B cell (primary cell): ENCODE measurements at regions not wholly inside any gene's neighbourhood (a gene's known extent, or its start where the extent isn't known, plus 50 kb on each side); places are given as distances from the start of the nearest gene placed in this dataset.

Source experiments
- ATAC-seq: fragments of 200-7000 bp; cut with Tn5 transposase; one replicate; pipeline ENCODE4 v1.10.0; 2021; ENCODE audit warnings: low read depth, mild to moderate bottlenecking, moderate number of reproducible peaks, moderate library complexity
- CTCF ChIA-PET: fragments of 350-600 bp; sonication (Branson Sonifier 250); formaldehyde crosslinking; loops from one replicate; lab custom pipeline; 2021; ENCODE audit warnings: antibody characterized with exemption, inconsistent platforms; lab: Charles Lee
- POLR2A ChIA-PET: fragments of 350-600 bp; sonication (Branson Sonifier 250); formaldehyde crosslinking; loops from one replicate; lab custom pipeline; 2021; ENCODE audit warnings: antibody characterized with exemption; lab: Charles Lee
- DNase-seq: peaks from one replicate; pipeline ENCODE4 v3.0.0; 2013
- H2AFZ ChIP-seq: 2 replicates; pipeline ENCODE4 v1.6.1; 2012; ENCODE audit warnings: mild to moderate bottlenecking, low read depth, low read length; ENCODE audit not compliant: insufficient read depth, poor library complexity, severe bottlenecking
- H3K27ac ChIP-seq, 2 donors: 1 replicate in 1 of 2; 2 replicates in 1 of 2; pipeline ENCODE4 v1.5.1; 2012 to 2013; ENCODE audit warnings: low read length in 2 of 2, mild to moderate bottlenecking in 2 of 2, moderate library complexity in 1 of 2
- H3K27me3 ChIP-seq, 4 experiments: fragments of 200-600 bp in 1 of 4; sonication (generic) in 1 of 4; replicated peaks in 1 of 4; 1 replicate in 2 of 4; 2 replicates in 2 of 4; pipeline versions ENCODE4 v1.6.1 to v1.7.0; 2013 to 2016; ENCODE audit warnings: low read length in 3 of 4, mild to moderate bottlenecking in 2 of 4, mixed read lengths in 1 of 4, moderate library complexity in 1 of 4; ENCODE audit not compliant: insufficient read depth in 4 of 4, control insufficient read depth in 3 of 4; ENCODE audit errors: control extremely low read depth in 1 of 4
- H3K36me3 ChIP-seq, 2 experiments: replicated peaks in 1 of 2; 1 replicate in 1 of 2; 2 replicates in 1 of 2; pipeline versions ENCODE4 v1.6.1 to v1.7.1; 2013; ENCODE audit warnings: low read length in 1 of 2; ENCODE audit not compliant: insufficient read depth in 2 of 2, control insufficient read depth in 1 of 2; ENCODE audit errors: control extremely low read depth in 1 of 2, extremely low read depth in 1 of 2
- H3K4me1 ChIP-seq, 2 donors: fragments of 200-600 bp in 1 of 2; sonication (generic) in 1 of 2; 1 replicate in 1 of 2; 2 replicates in 1 of 2; pipeline versions ENCODE4 v1.5.1 to v1.6.1; 2013 to 2017; ENCODE audit warnings: low read length in 2 of 2; ENCODE audit not compliant: control insufficient read depth in 2 of 2, insufficient read depth in 2 of 2
- H3K4me2 ChIP-seq: replicated peaks from 2 replicates; pipeline ENCODE3; 2012; ENCODE audit warnings: mild to moderate bottlenecking, low read depth, low read length; ENCODE audit not compliant: poor library complexity, severe bottlenecking
- H3K4me3 ChIP-seq, 5 experiments: fragments of 200-600 bp in 1 of 5; sonication (generic) in 1 of 5; 1 replicate in 3 of 5; 2 replicates in 2 of 5; pipeline versions ENCODE4 v1.5.1 to v1.7.0; 2011 to 2016; ENCODE audit warnings: low read length in 4 of 5, mild to moderate bottlenecking in 4 of 5, low read depth in 2 of 5, control low read depth in 1 of 5, moderate library complexity in 1 of 5; ENCODE audit not compliant: insufficient read depth in 1 of 5; ENCODE audit errors: control extremely low read depth in 1 of 5, extremely low read depth in 1 of 5
- H3K79me2 ChIP-seq: fragments of 200-600 bp; sonication (generic); one replicate; pipeline ENCODE4 v1.6.0; 2016; ENCODE audit warnings: low read length; ENCODE audit not compliant: control insufficient read depth, insufficient read depth
- H3K9ac ChIP-seq: fragments of 200-600 bp; sonication (generic); 2 replicates; pipeline ENCODE4 v1.6.1; 2017; ENCODE audit warnings: mild to moderate bottlenecking, low read length, moderate library complexity
- H3K9me3 ChIP-seq, 3 donors: one replicate each; pipeline versions ENCODE4 v1.6.1 to v1.7.1; 2013; ENCODE audit warnings: low read length in 2 of 3; ENCODE audit not compliant: control insufficient read depth in 2 of 3, insufficient read depth in 1 of 3; ENCODE audit errors: control extremely low read depth in 1 of 3
- H4K20me1 ChIP-seq: 2 replicates; pipeline ENCODE4 v1.6.0; 2012; ENCODE audit warnings: mild to moderate bottlenecking, low read length; ENCODE audit not compliant: insufficient read depth, control insufficient read depth, poor library complexity, severe bottlenecking
- H3K27ac Mint-ChIP-seq: one replicate; pipeline ENCODE4 v1.8.0; 2021; ENCODE audit warnings: mixed read lengths
- H3K27me3 Mint-ChIP-seq: one replicate; pipeline ENCODE4 v1.8.0; 2021; ENCODE audit warnings: mixed read lengths
- H3K4me1 Mint-ChIP-seq: one replicate; pipeline ENCODE4 v1.8.0; 2021; ENCODE audit warnings: mixed read lengths
- H3K4me3 Mint-ChIP-seq: one replicate; pipeline ENCODE4 v1.8.0; 2021; ENCODE audit warnings: mixed read lengths
- H3K9me3 Mint-ChIP-seq: one replicate; pipeline ENCODE4 v1.8.0; 2022; ENCODE audit warnings: mixed read lengths; ENCODE audit not compliant: insufficient read depth
- CTCF ChIP-seq: fragments of 200-600 bp; IDR thresholded peaks from one replicate; pipeline ENCODE4 v1.8.0; 2022; ENCODE audit warnings: antibody characterized with exemption, mild to moderate bottlenecking
- EZH2 ChIP-seq: IDR thresholded peaks from 2 replicates; pipeline ENCODE4 v1.6.1; 2012; ENCODE audit warnings: borderline replicate concordance, low read depth, mild to moderate bottlenecking, moderate library complexity, low read length; ENCODE audit not compliant: insufficient read depth, poor library complexity, severe bottlenecking
- WGBS: methylation state at CpG from one replicate; pipeline ENCODE4 v1.1.5; 2013; ENCODE audit warnings: missing lambda C conversion rate; ENCODE audit not compliant: insufficient coverage; 5-methylcytosine and 5-hydroxymethylcytosine counted together
- intact Hi-C: fragments of 100-400 bp; cut with micrococcal nuclease; formaldehyde crosslinking; loops from one replicate; pipeline ENCODE4 v1.10.0; 2022

GRCh38 chr6:14221564-14222279 lies 104.2 kb downstream of the CD83 start:
- H3K4me3 ChIP-seq = no peak overlapping the region

More at GRCh38 chr6:14221564-14222279, 104.2 kb downstream of the CD83 start:
- H3K27me3 Mint-ChIP-seq = no peaks in the 10 kb centered on the region
- TF ChIP-seq CTCF (no peak), EZH2 (no peak)
- intact Hi-C loops = no loop called here
- Histone ChIP-seq H3K9ac (no peak overlapping the region), H3K9me3 (peaks cover 0 to 3% (median 0%) of the 10 kb centered on the region in 3 donors), H3K79me2 (peaks cover 11% of the 10 kb centered on the region), H3K4me2 (no peak overlapping the region), H3K36me3 (no peaks in the 10 kb centered on the region), H2AFZ (no peak overlapping the region), H3K4me1 (peaks cover 37 to 46% of the 10 kb centered on the region in 2 donors), H3K27ac (no peak overlapping the region), H3K27me3 (no peaks in the 10 kb centered on the region), H4K20me1 (no peaks in the 10 kb centered on the region)
- POLR2A ChIA-PET = no interaction called here
- H3K4me3 Mint-ChIP-seq = no peak overlapping the region
- no peak for DNase-seq
- no peak overlapping the region for H3K27ac Mint-ChIP-seq
- no peaks in the 10 kb centered on the region for H3K9me3 Mint-ChIP-seq
- CTCF ChIA-PET = interaction anchor here (1.0 kb wide), 1 partner anchor 10 kb away, joined by 3 read pairs; no protein-coding TSS in a partner anchor
- 100% methylated on average over 2 of the region's 8 CpGs for WGBS
- ATAC-seq = no peak
- peaks cover 66% of the 10 kb centered on the region for H3K4me1 Mint-ChIP-seq
